GM18868 (cell line): ENCODE measurements at regions not wholly inside any gene's neighbourhood (a gene's known extent, or its start where the extent isn't known, plus 50 kb on each side); places are given as distances from the start of the nearest gene placed in this dataset.
"Not testable (repeated sequence)": the region's sequence is repeated elsewhere in the genome, so short reads cannot be mapped to it uniquely, and the experiment has no call there.

Source experiments
- ATAC-seq: cut with Tn5 transposase; IDR thresholded peaks from one replicate; pipeline ENCODE4 v1.9.1; 2021; ENCODE audit warnings: mild to moderate bottlenecking, moderate library complexity; ENCODE audit not compliant: unreplicated experiment

DNA sequence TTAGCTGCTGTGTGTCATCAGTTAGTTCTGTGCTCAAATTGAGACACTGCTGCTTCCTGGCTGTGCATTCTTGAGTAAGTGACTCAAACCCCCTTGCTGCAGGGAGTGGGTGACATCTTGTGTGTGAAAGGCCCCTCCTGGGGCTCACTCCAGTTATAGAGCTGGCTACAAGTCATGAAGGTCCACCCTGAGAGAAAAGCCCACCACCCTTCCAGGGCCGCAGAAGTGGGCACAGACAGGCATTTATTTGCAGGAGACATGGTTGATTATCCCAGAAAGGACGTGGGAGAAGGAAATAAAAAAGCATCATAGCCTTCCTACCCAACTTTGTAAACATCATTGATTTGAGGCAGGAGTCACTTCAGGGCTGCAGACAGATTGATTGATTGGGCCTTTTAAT, 550.6 kb downstream of the MATN1 start:
- no peak for ATAC-seq

DNA sequence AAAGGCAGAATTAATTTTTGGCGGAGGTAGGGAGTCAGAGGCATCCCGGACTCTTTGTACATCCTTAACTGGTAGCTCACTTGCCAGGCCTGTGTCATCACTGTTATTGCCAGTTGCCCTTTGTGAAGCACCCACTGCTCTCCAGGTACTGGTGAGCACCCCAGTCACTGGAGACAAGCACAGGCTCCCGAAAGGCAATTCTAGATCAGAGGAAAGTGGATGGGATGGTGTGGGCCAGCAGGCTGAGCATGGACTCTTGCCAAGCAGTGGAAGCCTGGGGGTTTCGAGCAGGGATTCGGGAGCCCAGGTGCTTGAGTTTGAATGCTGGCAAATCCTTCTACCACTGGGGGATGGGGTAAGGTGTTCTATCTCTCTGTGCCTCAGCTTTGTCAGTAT, 551.1 kb downstream of the MATN1 start:
- ATAC-seq = no peak

DNA sequence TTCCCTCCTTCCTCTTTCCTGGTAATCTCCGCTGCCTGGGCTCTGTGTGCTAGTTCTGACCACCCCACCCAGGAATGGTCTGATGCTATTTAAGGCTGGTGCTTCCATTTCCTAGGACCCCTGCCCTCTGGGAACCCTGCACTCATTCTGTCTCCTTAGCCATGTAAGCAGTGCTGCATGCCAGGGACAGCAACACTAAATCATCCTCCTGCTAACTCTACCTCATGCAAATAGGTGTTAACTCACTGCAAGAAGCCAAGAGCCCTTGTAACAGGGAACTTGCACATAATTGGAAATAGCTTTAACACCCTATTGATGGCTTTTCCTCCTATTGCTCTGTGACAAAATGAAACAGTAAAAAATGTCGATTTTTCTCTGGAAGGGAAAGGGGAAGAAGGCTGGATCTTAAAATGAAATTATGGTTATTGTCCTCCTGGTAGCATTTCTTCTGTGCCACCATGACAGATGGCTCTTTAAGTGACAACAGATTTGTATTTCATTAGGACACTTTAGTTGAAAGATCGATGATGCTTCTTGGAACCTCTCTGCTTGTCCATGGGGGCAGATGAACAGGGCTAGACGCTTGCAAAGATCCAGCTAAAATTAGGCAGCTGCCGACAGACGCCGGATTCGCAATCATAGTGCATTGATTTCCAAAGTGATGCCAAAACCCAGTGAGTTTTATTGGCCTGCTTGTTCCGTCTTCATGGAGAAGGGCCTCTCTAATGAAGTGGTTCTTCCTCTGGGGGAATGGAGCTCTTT, 551.7 kb downstream of the MATN1 start:
- no peak for ATAC-seq

DNA sequence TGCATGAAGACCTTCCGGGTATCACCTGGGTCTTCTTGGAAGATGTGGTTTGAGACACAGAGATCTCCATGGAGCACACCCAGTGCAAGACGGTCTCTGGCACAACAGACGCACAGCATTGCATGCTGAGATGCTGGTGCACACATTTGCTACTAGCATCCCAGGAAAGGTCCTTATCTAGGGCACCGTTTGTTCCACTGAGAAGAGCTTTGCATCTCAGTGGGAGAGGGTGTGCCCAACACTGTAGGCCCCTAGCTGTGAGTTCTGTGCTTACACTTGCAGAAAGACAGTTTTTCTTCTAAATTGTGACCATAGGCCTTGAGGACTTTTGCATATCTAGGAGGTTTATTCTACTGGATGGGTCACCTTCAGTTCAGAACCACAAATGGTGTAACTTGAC, 554.1 kb downstream of the MATN1 start:
- ATAC-seq = no peak

DNA sequence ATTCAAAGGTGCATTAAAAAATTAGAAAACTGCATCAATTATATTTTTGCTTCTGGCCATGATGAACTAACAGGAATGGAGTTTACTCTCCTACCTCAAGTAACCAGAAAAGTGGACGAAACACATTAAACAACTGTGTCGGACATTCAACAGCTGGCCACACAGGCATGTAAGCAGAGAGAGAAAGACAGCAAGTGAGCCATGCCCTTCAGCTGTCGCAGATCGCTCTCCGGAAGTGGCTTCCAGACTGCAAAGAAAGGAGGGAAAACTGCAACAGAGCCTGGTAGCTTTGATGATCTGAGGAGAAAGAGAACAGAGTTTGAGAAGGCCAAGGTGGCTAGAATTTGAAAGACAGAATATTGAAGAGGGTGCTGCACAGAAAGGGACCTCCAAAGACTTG, 557.2 kb downstream of the MATN1 start:
- ATAC-seq = no peak

DNA sequence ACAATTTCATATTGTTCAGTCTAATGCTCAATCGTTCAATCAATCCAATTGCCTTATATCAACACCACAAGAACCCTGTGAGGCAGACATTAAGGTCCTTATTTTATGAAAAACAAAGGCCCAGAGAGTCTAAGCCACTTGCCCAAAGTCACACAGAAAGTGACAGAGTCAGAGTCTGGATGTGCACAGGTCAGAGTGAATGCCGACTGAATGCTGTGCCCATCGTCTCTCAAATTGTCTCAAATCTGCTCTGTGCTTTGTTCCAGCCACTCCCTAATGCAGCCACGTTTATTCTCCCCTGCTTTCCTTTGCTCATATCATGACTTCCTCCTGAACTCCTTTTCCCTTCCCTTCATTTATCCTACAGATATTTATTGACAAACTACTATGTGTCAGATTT, 558.3 kb downstream of the MATN1 start:
- ATAC-seq = no peak

DNA sequence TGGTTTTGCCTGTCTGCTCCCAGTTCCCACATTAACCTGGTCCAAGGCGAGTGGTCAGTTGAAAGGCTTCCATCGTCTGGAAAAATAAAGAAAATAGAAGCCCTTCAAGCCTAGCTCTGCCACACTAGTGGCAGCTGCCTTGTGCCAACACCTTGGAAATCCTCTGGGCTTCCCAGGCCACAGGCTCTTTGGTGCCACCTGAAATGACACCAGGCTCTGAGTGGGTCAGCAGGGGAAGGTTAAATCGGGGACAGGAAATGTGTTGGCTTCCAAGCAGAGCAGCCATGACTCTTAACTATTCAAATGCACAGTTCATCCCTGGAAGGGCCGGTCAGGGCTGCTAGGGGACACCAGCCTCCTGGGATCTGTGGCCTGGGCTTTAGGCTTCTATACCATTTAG, 558.7 kb downstream of the MATN1 start:
- ATAC-seq = no peak

DNA sequence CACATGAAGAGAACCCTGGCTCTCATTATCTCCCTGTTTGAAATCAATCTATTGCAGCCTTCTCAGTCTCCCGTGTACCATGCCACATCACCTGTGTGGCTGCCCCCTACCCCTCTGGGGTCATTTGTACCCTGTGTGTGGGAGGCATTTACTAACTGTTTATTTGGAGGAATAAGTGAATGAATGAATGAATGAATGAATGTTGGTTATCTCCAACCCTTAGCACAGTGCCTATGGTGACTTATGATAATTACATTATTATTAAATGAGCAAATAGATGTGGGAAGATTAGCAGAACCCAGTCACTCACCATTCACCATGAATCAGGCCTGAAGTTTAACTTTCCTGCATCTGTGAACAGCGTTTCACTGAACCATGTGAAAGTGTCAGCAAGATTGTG, 560.8 kb downstream of the MATN1 start:
- no peak for ATAC-seq

DNA sequence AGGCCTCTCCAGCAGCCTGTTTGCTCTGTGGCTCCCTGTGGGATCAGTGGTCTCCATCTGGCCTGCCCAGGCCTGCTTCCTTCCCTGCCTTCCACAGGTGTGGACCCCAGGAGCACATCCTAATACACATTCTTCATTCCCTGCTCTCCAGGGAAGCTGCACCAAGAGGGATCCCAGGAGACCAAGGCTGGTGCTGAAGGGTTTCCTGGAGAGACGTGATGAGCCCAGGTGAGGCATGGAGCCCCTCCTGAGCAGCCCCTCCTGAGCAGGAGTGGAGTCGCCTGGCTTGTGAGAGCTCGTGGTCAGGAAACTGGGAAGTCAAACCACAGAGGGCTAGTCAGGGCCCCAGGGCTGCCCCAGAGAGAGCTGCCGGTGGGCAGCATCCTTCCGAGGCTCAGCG, 561.4 kb downstream of the MATN1 start:
- ATAC-seq = no peak

DNA sequence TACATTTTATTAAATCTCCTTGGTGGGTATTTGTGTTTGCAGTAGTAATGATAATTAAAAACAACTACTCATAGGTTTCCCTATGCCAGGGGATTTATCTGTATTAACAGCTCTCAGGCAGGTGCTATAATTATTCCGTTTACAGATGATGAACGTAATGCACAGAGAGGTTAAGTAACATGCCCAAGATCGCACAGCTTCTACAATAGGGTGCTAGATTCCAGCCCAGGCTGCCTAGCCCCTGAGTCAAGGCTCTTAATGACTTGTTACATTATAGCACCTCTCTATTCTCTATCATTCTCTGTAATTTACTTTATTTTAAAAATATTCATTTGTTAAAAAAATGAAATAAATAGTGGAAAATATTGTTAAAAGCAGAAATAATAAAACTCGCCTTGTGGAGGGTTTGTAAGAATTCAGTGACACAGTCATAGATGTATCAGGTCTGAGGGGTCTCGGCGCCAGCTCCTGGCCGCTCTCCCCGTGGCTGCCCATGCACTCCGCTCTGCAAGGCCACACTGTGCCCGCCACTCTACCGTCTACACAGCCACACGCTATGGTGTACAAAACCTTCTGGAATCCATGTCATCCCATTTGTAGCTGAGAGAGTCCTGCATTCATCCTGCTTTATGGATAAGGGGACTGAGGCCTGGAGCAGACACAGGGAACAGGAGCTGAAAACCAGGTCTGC, 562.2 kb downstream of the MATN1 start:
- ATAC-seq = no peak

DNA sequence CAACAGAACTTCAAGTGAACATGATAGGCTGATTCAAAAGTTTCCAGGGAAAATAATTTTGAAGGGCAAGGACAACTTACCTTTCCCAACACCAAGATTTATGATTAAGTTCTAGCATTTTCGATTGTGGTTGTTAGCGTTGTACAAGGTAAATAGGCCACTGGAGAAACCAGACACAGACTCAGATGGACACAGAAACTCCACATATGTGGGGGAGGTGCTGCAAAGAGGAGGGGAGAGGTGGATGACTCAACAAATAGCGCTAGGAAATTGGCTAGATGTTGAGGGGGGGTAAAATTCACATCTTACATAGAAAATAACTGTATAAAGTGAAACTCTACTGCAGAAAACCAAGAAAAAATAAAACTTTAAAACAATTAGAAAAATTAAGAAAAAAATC, 564.4 kb downstream of the MATN1 start:
- ATAC-seq = no peak

DNA sequence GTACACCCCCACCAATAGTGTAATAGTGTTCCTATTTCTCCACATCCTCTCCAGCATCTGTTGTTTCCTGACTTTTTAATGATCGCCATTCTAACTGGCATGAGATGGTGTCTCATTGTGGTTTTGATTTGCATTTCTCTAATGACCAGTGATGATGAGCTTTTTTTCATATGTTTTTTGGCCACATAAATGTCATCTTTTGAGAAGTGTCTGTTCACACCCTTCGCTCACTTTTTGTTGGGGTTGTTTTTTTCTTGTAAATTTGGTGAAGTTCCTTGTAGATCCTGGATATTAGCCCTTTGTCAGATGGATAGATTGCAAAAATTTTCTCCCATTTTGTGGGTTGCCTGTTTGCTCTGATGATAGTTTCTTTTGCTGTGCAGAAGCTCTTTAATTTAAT, 567.7 kb downstream of the MATN1 start:
- ATAC-seq = not testable (repeated sequence)

DNA sequence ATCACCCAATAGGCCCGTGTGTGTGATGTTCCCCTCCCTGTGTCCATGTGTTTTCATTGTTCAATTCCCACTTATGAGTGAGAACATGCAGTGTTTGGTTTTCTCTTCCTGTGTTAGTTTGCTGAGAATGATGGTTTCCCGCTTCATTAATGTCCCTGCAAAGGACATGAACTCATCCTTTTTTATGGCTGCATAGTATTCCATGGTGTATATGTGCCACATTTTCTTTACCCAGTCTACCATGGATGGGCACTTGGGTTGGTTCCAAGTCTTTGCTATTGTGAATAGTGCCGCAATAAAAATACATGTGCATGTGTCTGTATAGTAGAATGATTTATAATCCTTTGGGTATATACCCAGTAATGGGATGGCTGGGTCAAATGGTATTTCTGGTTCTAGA, 568.1 kb downstream of the MATN1 start:
- not testable (repeated sequence) for ATAC-seq

DNA sequence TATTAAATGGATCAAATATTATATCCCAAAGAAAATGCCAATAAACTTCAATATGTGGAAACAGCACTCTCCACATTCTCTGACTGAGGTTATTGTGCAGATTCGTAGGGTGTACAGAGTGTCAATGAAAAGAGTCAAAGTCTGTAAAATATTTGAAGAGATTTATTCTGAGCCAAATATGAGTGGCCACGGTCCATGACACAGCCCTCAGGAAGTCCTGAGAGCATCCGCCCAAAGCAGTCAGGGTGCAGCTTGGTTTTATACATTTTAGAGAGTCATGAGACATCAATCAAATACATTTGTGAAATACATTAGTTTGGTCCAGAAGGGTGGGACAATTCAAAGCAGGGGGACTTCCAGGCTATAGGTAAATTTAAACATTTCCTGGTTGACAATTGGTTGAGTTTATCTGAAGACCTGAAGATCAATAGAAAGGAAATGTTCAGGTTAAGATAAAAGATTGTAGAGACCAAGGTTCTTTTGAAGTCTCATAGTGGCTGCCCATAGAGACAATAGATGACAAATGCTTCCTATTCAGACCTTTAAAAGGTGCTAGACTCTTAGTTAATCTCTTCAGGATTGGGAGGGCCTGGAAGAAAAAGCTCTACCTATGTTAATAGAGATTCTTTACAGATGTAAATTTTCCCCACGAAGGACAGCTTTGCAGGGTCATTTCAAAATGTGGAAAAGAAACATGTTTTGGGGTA, 569.5 kb downstream of the MATN1 start:
- ATAC-seq = no peak

DNA sequence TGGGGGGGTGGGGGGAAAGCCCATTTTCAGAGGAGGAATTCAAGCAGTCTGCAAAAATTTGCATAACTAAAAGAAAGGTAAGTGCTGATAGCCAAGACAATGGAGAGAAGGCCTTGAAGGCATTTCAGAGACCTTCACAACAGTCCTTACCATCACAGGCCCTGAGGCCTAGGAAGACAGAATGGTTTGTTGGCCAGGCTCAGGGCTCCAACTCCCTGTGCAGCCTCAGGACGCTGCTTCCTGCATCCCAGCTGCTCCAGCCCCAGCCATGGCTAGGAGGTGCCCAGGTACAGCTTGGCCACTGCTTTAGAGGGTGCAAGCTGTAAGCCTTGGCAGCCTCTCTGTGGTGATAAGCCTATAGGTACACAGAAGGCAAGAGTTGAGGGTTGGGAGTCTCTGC, 571.6 kb downstream of the MATN1 start:
- no peak for ATAC-seq

DNA sequence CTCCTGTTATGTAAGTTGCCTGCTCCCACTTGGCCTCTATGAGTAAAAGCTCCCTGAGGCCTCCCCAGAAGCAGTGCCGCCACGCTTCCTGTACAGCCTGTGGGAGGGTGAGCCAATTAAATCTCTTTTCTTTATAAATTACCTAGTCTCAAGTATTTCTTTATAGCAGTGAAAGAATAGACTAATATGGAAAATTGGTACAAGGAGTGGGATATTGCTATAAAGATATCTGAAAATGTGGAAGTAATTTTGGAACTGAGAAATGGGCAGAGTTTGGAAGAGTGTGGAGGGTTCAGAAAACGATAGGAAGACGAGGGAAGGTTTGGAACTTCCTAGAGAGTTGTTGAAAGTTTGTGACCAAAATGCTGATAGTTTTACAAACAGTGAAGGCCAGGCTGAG, 572.3 kb downstream of the MATN1 start:
- no peak for ATAC-seq

DNA sequence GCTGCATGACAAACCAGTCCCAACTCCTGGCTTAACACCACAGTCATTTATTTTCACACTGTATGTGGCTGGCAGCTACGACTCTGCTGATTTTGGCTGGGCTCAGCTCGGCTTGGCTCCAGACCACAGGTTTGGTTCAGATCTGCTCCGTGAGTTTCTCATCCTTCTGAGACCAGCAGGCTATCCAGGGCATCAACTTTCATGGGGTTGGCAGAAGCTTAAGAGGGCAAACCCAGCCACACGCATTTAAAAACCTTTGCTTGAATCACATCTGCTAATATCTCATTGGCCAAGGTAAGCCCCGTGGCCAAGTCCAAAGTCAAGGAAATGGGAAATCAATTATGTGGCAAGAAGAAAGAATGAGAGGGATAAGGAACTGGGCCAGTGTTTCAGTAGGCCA, 574.2 kb downstream of the MATN1 start:
- no peak for ATAC-seq

DNA sequence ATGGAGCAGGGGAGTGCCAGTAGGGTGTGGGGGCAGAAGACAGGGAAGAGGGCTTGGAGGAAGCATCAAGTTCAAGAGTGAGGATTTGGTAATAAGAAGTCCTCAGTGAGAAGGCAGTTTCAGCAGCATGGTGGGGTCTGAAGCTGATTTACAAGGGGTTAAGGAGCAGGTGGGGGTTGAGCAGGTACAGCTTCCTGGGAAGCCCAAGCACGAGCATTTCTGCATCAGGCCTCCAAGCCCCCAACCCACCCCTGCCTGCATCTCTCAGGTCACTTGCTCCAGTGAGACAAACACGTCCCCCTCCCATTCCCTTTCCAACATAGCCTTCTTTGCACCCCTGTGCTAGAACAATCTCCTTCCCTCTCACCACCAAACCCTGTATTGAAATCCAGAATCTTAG, 574.7 kb downstream of the MATN1 start:
- no peak for ATAC-seq

DNA sequence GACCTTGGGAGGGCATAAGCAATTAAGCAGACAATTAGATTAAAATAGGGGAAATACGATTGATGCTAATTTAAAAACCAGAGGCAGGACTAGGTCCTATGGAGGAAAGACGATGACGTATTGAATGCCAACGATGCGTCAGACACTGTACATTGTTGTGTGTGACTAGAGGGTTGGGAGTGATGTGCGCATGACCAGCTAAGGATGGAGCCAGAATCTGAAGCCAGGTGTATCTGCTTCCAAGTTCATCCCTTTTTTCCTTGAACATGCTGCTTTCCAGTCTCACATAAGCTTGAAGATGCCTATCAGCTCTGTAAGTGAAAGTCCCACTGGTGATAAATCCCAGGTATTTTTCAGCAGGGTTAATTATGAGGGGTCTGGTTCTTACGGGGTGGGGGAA, 576.2 kb downstream of the MATN1 start:
- no peak for ATAC-seq

DNA sequence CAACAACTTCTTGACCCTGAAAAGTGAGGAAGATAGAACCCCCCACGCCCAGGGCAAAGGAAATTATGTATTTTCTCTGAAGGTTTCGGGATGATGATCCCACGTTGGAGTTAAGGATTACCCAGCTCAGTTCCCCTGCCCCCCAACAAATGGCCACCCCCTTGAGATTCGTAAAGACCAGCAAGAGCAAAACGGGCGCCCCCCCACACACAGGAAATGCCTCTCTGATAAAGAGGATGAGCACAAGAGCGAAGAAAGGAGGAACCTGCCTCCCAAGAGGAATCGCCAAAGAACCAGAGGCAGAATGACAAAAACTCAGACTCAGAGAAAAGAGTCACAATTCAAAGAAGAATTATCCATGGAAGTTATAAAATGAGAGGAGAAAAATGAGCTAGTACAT, 576.9 kb downstream of the MATN1 start:
- no peak for ATAC-seq

DNA sequence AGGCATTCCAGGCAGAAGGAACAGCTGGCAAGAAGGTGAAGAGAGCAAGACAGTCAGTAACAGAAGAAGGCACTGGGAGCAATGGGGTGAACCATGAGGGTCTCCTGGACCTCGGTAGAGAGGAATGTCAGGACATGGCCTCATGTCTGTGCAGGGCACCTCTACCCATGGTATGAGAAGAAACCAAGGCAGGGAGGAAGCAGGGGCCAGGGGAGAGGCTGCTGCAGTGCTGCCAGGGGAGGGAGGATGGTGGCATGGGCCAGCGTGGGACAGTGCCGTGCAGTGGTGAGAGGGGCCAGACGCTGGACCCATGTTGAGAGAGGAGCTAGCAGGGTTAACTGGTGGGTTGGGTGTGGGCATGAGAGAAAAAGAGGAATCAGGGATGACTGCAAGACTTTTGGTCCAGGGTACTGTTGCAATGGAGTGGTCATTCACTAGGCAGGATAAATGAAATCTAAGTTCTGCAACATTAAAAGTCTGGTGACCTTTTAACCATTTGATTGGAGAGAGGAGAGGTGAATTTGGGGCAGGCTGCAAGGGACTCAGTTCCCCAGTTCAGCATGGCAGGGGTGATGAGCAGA, 577.6 kb downstream of the MATN1 start:
- ATAC-seq = no peak

DNA sequence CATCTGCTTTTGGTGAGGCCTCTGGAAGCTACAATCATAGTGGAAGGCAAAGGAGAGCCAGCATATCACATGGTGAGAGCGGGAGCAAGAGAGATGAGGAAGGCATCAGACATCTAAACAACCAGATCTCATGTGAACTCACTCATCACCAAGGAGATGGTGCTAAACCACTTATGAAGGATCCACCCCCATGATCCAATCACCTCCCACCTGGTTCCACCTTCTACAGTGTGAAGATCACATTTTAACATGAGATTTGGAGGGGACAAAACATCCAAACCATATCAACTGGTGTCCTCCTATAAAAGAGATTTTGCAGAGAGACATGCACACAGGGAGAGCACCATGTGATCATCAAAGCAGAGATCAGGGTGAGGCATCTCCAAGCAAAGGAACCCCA, 578.6 kb downstream of the MATN1 start:
- no peak for ATAC-seq
